ENCODE measurements at regions not wholly inside any gene's neighbourhood (a gene's known extent, or its start where the extent isn't known, plus 50 kb on each side); places are given as distances from the start of the nearest gene placed in this dataset.

DNA sequence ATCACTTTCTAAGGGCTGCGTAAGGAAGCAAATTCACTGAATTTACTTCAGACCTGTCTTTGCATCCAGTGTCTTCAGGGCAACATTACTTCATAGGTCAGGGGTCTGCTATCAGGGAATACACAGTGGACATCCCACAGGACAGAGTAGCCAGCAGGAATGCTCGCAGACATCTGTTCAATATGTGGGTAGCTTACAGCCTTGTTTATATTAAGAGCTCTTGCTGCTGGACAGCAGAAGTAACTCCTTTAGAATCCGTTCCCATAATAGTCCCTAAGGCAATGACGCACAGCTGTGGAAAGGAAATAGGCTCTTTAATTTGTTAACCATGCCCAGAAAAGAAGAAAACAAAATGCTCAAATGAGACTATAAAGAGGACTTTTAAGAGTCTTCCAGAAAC is 198.7 kb downstream of the MOXD1 start:
- no peak for TF ChIP-seq CTCF (IDR thresholded peaks at IDR 0.05)
- TF ChIP-seq POLR2A (IDR thresholded peaks at IDR 0.05), result no peak
- no peak for TF ChIP-seq POLR2AphosphoS5 (IDR thresholded peaks at IDR 0.05)
